ENCODE measurements at regions not wholly inside any gene's neighbourhood (a gene's known extent, or its start where the extent isn't known, plus 50 kb on each side); places are given as distances from the start of the nearest gene placed in this dataset.

GRCh38 chr11:32039149-32039548 lies 51.7 kb upstream of the RCN1 start:
- H3K27me3 Mint-ChIP-seq, result peaks cover 35 to 48% (median 38%) of the 10 kb centered on the region in 3 donors
- no peaks in the 10 kb centered on the region for H3K4me1 Mint-ChIP-seq

GRCh38 chr11:32034680-32035079 lies 56.2 kb upstream of the RCN1 start:
- Mint-ChIP-seq H3K27ac (no peak overlapping the region), H3K4me3 (no peak overlapping the region), H3K36me3 (no peaks in the 10 kb centered on the region), H3K27me3 (peaks cover 26 to 49% (median 38%) of the 10 kb centered on the region in 3 donors), H3K4me1 (no peaks in the 10 kb centered on the region), H3K9me3 (no peaks in the 10 kb centered on the region)
- DNase-seq (no peak), ATAC-seq (ENCODE audit: low read depth in 2 of 2) (no peak)

More at GRCh38 chr11:32039149-32039548, 51.7 kb upstream of the RCN1 start:
- no peak overlapping the region for H3K27ac Mint-ChIP-seq
- no peak overlapping the region for H3K4me3 Mint-ChIP-seq
- ATAC-seq (ENCODE audit: low read depth in 2 of 2) (no peak), DNase-seq (no peak)
- no peaks in the 10 kb centered on the region for H3K36me3 Mint-ChIP-seq
- peaks cover 0 to 1% (median 0%) of the 10 kb centered on the region in 7 donors for H3K9me3 Mint-ChIP-seq

GRCh38 chr11:32034149-32034548 lies 56.7 kb upstream of the RCN1 start:
- no peak for DNase-seq
- H3K27ac Mint-ChIP-seq, result no peak overlapping the region
- H3K27me3 Mint-ChIP-seq, result peaks cover 22 to 44% (median 38%) of the 10 kb centered on the region in 3 donors
- ATAC-seq (ENCODE audit: low read depth in 2 of 2), result no peak
- no peaks in the 10 kb centered on the region for H3K36me3 Mint-ChIP-seq
- no peaks in the 10 kb centered on the region for H3K4me1 Mint-ChIP-seq
- no peaks in the 10 kb centered on the region for H3K9me3 Mint-ChIP-seq
- no peak overlapping the region for H3K4me3 Mint-ChIP-seq

GRCh38 chr11:32033491-32033890 lies 57.4 kb upstream of the RCN1 start:
- DNase-seq (no peak), ATAC-seq (ENCODE audit: low read depth in 2 of 2) (no peak)
- Mint-ChIP-seq H3K27ac (no peak overlapping the region), H3K4me3 (no peak overlapping the region), H3K27me3 (peaks cover 21 to 37% (median 34%) of the 10 kb centered on the region in 3 donors), H3K36me3 (no peaks in the 10 kb centered on the region), H3K9me3 (no peaks in the 10 kb centered on the region), H3K4me1 (no peaks in the 10 kb centered on the region)

GRCh38 chr11:32033067-32033466 lies 57.8 kb upstream of the RCN1 start:
- Mint-ChIP-seq H3K27me3 (peaks cover 16 to 36% (median 30%) of the 10 kb centered on the region in 3 donors), H3K36me3 (no peaks in the 10 kb centered on the region), H3K4me1 (no peaks in the 10 kb centered on the region), H3K9me3 (peaks cover 0 to 3% (median 0%) of the 10 kb centered on the region in 7 donors), H3K4me3 (no peak overlapping the region), H3K27ac (no peak overlapping the region)
- no peak for DNase-seq
- ATAC-seq (ENCODE audit: low read depth in 2 of 2), result no peak

GRCh38 chr11:32032478-32032877 lies 58.4 kb upstream of the RCN1 start:
- peaks cover 20 to 39% (median 28%) of the 10 kb centered on the region in 3 donors for H3K27me3 Mint-ChIP-seq
- no peaks in the 10 kb centered on the region for H3K4me1 Mint-ChIP-seq
- ATAC-seq (ENCODE audit: low read depth in 2 of 2), result no peak
- peaks cover 0 to 4% (median 0%) of the 10 kb centered on the region in 7 donors for H3K9me3 Mint-ChIP-seq
- DNase-seq, result no peak
- H3K4me3 Mint-ChIP-seq, result no peak overlapping the region
- no peak overlapping the region for H3K27ac Mint-ChIP-seq
- H3K36me3 Mint-ChIP-seq, result no peaks in the 10 kb centered on the region

- H3K27ac Mint-ChIP-seq, result no peak overlapping the region
- H3K4me3 Mint-ChIP-seq, result no peak overlapping the region
- ATAC-seq (ENCODE audit: low read depth in 2 of 2), result no peak
- peaks cover 20 to 39% (median 24%) of the 10 kb centered on the region in 3 donors for H3K27me3 Mint-ChIP-seq
- no peaks in the 10 kb centered on the region for H3K4me1 Mint-ChIP-seq
- no peaks in the 10 kb centered on the region for H3K36me3 Mint-ChIP-seq
- peaks cover 0 to 4% (median 0%) of the 10 kb centered on the region in 7 donors for H3K9me3 Mint-ChIP-seq
- no peak for DNase-seq
Measured at GRCh38 chr11:32032052-32032451, 58.8 kb upstream of the RCN1 start.

- no peak for ATAC-seq (ENCODE audit: low read depth in 2 of 2)
- peaks cover 0 to 5% (median 1%) of the 10 kb centered on the region in 7 donors for H3K9me3 Mint-ChIP-seq
Measured at GRCh38 chr11:32030875-32031503, 59.9 kb upstream of the RCN1 start.

GRCh38 chr11:32029721-32030120 lies 61.2 kb upstream of the RCN1 start:
- no peak overlapping the region for H3K27ac Mint-ChIP-seq
- no peak for ATAC-seq (ENCODE audit: low read depth in 2 of 2)

More at GRCh38 chr11:32030875-32031503, 59.9 kb upstream of the RCN1 start:
- Mint-ChIP-seq H3K4me1 (no peaks in the 10 kb centered on the region), H3K27ac (no peak overlapping the region), H3K4me3 (peak overlapping the region in 1 of 8 donors; percentile 2), H3K27me3 (peaks cover 23 to 39% (median 24%) of the 10 kb centered on the region in 3 donors), H3K36me3 (no peaks in the 10 kb centered on the region)
- DNase-seq, result no peak

GRCh38 chr11:32028201-32028600 lies 62.7 kb upstream of the RCN1 start:
- Mint-ChIP-seq H3K27ac (no peak overlapping the region), H3K4me1 (no peaks in the 10 kb centered on the region), H3K4me3 (no peak overlapping the region), H3K27me3 (peaks cover 12 to 28% (median 14%) of the 10 kb centered on the region in 3 donors), H3K9me3 (peaks cover 0 to 5% (median 1%) of the 10 kb centered on the region in 7 donors), H3K36me3 (no peaks in the 10 kb centered on the region)
- no peak for ATAC-seq (ENCODE audit: low read depth in 2 of 2)
- DNase-seq, result no peak

More at GRCh38 chr11:32029721-32030120, 61.2 kb upstream of the RCN1 start:
- Mint-ChIP-seq H3K36me3 (no peaks in the 10 kb centered on the region), H3K4me3 (no peak overlapping the region), H3K9me3 (peaks cover 0 to 5% (median 1%) of the 10 kb centered on the region in 7 donors), H3K4me1 (no peaks in the 10 kb centered on the region), H3K27me3 (peaks cover 16 to 36% (median 21%) of the 10 kb centered on the region in 3 donors)
- no peak for DNase-seq

- no peaks in the 10 kb centered on the region for H3K36me3 Mint-ChIP-seq
- peaks cover 0 to 5% (median 1%) of the 10 kb centered on the region in 7 donors for H3K9me3 Mint-ChIP-seq
- H3K4me1 Mint-ChIP-seq, result no peaks in the 10 kb centered on the region
- no peak for DNase-seq
- no peak overlapping the region for H3K27ac Mint-ChIP-seq
- H3K4me3 Mint-ChIP-seq, result no peak overlapping the region
- peaks cover under 1 to 22% (median 12%) of the 10 kb centered on the region in 3 donors for H3K27me3 Mint-ChIP-seq
- ATAC-seq (ENCODE audit: low read depth in 2 of 2), result no peak
Measured at GRCh38 chr11:32026766-32027165, 64.1 kb upstream of the RCN1 start.

GRCh38 chr11:32024948-32025347 lies 65.9 kb upstream of the RCN1 start:
- H3K4me1 Mint-ChIP-seq, result no peaks in the 10 kb centered on the region
- DNase-seq, result no peak
- H3K27me3 Mint-ChIP-seq, result peaks cover 0 to 17% (median 11%) of the 10 kb centered on the region in 3 donors
- no peak overlapping the region for H3K27ac Mint-ChIP-seq
- H3K9me3 Mint-ChIP-seq, result peaks cover 0 to 5% (median 4%) of the 10 kb centered on the region in 7 donors
- H3K4me3 Mint-ChIP-seq, result no peak overlapping the region
- no peak for ATAC-seq (ENCODE audit: low read depth in 2 of 2)
- H3K36me3 Mint-ChIP-seq, result no peaks in the 10 kb centered on the region

GRCh38 chr11:32023370-32024305 lies 67.2 kb upstream of the RCN1 start:
- Mint-ChIP-seq H3K4me3 (no peak overlapping the region), H3K27me3 (peaks cover 0 to 22% (median 11%) of the 10 kb centered on the region in 3 donors), H3K27ac (no peak overlapping the region), H3K4me1 (no peaks in the 10 kb centered on the region), H3K9me3 (peaks cover 0 to 6% (median 4%) of the 10 kb centered on the region in 7 donors), H3K36me3 (no peaks in the 10 kb centered on the region)
- DNase-seq, result no peak
- ATAC-seq (ENCODE audit: low read depth in 2 of 2), result no peak
